Motor neuron (in vitro differentiated cells): ENCODE measurements at regions not wholly inside any gene's neighbourhood (a gene's known extent, or its start where the extent isn't known, plus 50 kb on each side); places are given as distances from the start of the nearest gene placed in this dataset.

Experiments used
- ATAC-seq, 8 experiments: fragments of 200-7000 bp; cut with Tn5 transposase; replicated peaks in 6 of 8; 2 replicates each; pipeline ENCODE4 v1.8.0; 2021; ENCODE audit warnings: mild to moderate bottlenecking in 8 of 8, moderate library complexity in 8 of 8
- H3K27ac ChIP-seq, 2 donors: fragments of 250-450 bp; sonication (Bioruptor Pico); 2 replicates each; pipeline ENCODE4 v1.9.0; 2021; ENCODE audit warnings: antibody characterized with exemption in 2 of 2, mild to moderate bottlenecking in 2 of 2, moderate library complexity in 1 of 2
- H3K4me1 ChIP-seq, 2 donors: fragments of 250-450 bp; sonication (Bioruptor Pico); replicated peaks in 1 of 2; 2 replicates each; pipeline ENCODE4 v1.6.1; 2021; ENCODE audit warnings: antibody characterized with exemption in 2 of 2, mild to moderate bottlenecking in 2 of 2, moderate library complexity in 1 of 2
- H3K4me3 ChIP-seq, 5 donors: fragments of 250-450 bp; sonication (Bioruptor Pico); 2 replicates each; pipeline ENCODE4 v1.9.0; 2021; ENCODE audit warnings: antibody characterized with exemption in 5 of 5, mild to moderate bottlenecking in 5 of 5, moderate library complexity in 4 of 5
- WGBS, 10 experiments: fragments of 450-650 bp; shearing (Covaris generic); methylation state at CpG; one replicate each; pipeline ENCODE4 v1.0.0; 2022; 5-methylcytosine and 5-hydroxymethylcytosine counted together
- in situ Hi-C, 9 experiments: fragments of 400-800 bp; cut with MboI; loops; one replicate each; pipeline ENCODE4 v1.15.0; 2021; ENCODE audit warnings: low sequenced_read_pairs in 9 of 9, low pct_unique_long_range_greater_than_20kb in 2 of 9; ENCODE audit not compliant: unreplicated experiment in 9 of 9

DNA sequence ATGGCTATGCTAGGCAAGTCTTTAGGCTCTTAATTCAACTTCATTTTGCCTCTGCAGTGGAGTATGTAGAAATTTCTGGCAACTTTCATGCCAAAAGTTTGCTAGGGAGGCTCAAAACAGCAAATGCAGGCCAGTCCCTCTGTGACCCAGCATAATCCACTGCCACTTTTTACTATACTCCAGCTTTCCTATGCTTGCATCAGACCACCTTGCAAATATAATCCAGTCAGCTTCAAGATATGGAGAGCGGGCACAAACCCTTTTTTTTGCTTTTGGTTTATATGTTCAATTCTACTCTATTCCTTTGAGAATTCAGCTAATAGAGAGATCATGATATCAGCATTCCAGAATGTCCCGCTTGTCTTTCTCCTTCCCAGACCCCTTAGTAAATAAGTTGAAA lies 192.0 kb upstream of the PABPC4L start:
- no peaks in the 10 kb centered on the region for H3K4me1 ChIP-seq
- no peak overlapping the region for H3K27ac ChIP-seq
- 20 to 100% (median 79%) methylated on average over 1 to 2 of the region's 2 CpGs; no CpG with 5 or more reads in 2 of the 10 experiments for WGBS, 10 experiments
- in situ Hi-C loops, result no loop called here
- H3K4me3 ChIP-seq, result no peak overlapping the region
- no peak for ATAC-seq

DNA sequence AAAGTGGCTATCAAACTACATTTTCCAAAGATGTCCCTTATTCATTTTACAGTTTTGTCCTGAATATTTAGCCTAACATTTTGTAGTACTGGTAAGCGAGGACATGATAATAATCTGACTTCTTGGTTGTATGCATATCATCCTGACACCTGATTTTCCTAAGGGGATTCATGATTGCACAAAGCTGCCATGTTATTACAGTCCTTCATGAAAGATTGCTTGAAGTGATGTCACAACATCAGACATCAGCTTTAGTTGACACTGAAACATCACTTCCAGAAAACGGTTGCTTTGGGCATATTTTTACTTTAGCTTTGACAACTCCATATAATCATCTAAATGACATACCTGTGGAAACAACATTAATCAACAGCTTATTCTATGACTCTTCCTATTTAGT lies 188.7 kb upstream of the PABPC4L start:
- in situ Hi-C loops, result no loop called here
- ATAC-seq, result peak in 4 of 8 experiments; percentile 37 to 61 (median 41)
- Histone ChIP-seq H3K4me3 (no peak overlapping the region), H3K4me1 (no peaks in the 10 kb centered on the region), H3K27ac (no peak overlapping the region)
- 0 to 93% (median 50%) methylated on average over 1 to 2 of the region's 2 CpGs for WGBS, 10 experiments

DNA sequence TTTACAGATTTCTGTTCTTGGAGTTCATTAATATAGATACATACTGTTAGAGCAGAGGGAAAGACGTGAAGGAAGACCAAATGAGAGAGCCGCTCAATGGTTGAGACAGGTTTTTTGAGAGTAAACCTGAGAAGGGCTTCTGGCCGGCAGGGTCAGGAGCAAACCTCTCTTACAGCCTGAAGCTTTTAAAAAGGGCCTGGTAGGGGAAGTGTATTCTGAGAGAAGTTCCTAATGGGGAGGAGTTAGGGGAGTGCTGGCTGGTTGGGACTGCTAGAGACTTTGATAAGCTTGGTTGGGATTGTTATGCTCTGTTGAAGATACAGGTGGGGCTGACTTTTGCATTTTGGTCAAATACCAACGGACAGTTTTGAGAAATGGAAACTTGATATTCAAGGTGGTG lies 186.8 kb upstream of the PABPC4L start:
- H3K27ac ChIP-seq, result no peak overlapping the region
- WGBS, 10 experiments, result 3 to 100% (median 60%) methylated on average over 1 to 4 of the region's 4 CpGs; no CpG with 5 or more reads in 1 of the 10 experiments
- in situ Hi-C loops, result no loop called here
- no peak overlapping the region for H3K4me3 ChIP-seq
- H3K4me1 ChIP-seq, result no peaks in the 10 kb centered on the region
- no peak for ATAC-seq

DNA sequence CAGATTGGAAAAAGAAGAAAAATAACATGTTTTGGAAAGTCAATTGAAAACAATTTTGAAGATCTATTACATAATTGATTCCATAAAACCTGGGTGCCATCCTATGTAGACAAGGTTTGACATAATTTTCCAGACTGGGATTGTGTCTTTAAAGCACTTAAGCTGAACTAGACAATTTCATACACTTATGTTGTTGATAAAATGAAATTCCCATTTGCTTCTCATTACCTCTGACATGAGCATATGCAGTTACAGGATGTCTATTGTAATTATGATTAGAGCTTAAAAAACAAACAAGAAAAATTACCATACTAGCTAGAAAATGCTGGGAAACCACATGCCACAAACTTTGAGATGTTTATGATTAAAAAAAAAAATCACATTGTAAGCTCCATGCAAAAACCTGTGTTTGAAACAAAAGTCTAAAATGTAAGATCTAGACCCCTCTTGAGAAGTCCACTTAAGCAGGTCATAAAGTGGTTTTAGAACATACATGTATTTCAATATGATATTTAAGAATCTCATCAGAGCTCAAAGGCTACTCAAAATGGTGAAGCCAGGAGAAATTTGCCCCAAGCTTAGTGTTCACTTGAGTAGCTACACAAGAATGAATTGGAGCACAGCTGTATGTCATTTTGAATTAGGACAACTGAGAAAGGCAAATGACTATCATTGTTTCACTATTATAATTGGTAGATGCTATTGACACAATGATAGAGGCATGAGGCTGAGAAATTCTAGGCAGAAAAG lies 181.1 kb upstream of the PABPC4L start:
- H3K27ac ChIP-seq, result no peak overlapping the region
- H3K4me3 ChIP-seq, result no peak overlapping the region
- in situ Hi-C loops, result no loop called here
- ATAC-seq, result no peak
- H3K4me1 ChIP-seq, result no peaks in the 10 kb centered on the region

DNA sequence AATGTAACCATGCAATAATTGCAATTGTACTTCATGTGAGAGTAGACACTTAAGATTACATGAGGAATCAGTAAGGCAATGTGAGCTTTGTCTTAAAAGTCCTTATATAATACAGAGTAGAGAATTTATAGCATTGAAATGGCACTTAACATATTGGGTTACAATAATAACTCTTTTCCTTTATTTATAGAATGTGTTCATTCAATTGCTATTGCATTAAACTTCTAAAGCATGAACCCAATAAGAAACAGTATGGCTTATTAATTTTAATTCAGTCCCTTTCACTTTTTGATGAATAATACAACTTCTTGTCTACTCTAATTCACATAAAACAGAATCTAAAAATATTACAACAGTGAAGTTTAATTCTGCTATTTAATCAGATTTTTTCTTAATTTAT lies 174.2 kb upstream of the PABPC4L start:
- Histone ChIP-seq H3K4me1 (no peaks in the 10 kb centered on the region), H3K27ac (no peak overlapping the region), H3K4me3 (no peak overlapping the region)
- ATAC-seq, result no peak
- in situ Hi-C loops, result no loop called here

DNA sequence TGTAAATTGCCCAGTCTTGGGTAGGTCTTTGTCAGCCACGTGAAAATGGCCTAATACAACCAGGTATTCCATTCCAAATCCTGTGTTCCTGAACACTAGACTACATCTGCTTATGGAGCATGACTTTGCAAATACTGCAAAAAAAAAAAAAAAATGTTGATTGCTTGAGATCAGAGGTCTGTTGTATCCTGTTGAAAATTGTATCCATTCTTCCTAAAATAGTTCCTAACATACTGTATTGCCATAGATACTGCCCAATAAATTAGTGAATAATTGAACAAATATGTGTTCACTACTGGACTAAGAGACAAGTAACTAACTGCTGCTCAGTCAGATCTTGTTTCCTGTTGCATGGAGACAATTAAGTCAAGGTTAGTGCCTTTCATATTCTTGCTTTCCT lies 164.3 kb upstream of the PABPC4L start:
- Histone ChIP-seq H3K4me3 (no peak overlapping the region), H3K27ac (no peak overlapping the region), H3K4me1 (no peaks in the 10 kb centered on the region)
- in situ Hi-C loops, result no loop called here
- 0 to 83% (median 60%) methylated on average over 1 of the region's 1 CpG; no CpG with 5 or more reads in 2 of the 10 experiments for WGBS, 10 experiments
- no peak for ATAC-seq

DNA sequence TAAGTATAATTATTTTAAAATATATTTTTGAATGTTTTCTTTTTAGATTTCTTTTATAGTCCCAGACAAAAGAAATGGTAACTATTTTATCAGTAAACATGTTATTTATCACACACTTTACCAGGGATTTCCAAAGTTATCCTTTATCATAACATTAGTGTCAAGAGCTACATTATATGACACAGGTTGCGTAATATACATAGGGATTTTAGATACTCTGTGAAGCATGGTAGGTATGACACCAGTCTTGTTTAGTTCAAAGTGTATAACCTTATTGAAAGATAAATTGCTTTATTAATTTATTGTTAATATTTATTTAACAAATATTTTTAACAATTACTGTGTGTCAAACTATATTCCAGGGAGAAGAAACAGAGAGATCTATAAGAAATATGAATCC lies 163.3 kb upstream of the PABPC4L start:
- Histone ChIP-seq H3K4me1 (no peaks in the 10 kb centered on the region), H3K27ac (no peak overlapping the region), H3K4me3 (no peak overlapping the region)
- WGBS, 10 experiments, result 0 to 100% (median 100%) methylated on average over 1 of the region's 1 CpG; no CpG with 5 or more reads in 1 of the 10 experiments
- in situ Hi-C loops, result no loop called here
- ATAC-seq, result no peak

DNA sequence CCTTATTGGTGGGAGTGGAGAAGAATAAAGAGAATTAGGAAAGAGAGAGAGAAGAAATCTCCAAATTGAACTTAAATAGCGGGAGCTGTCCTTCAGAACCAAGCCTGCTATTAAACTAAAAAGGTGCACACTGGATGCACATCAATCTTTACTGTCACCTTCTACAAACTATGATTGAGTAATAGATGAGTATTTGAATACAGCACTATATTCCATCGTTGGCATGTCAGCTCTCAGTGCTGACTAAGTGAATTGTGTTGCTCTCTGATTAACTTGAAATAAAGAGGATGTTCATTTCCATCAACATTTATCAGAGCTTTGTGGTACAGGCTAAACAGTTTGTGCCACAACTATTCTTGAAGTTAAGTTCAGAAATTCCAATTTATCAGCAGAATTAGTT lies 143.7 kb upstream of the PABPC4L start:
- no peaks in the 10 kb centered on the region for H3K4me1 ChIP-seq
- in situ Hi-C loops, result no loop called here
- 0 to 100% (median 76%) methylated on average over 1 to 2 of the region's 2 CpGs for WGBS, 10 experiments
- ATAC-seq, result no peak
- H3K4me3 ChIP-seq, result no peak overlapping the region
- H3K27ac ChIP-seq, result no peak overlapping the region

DNA sequence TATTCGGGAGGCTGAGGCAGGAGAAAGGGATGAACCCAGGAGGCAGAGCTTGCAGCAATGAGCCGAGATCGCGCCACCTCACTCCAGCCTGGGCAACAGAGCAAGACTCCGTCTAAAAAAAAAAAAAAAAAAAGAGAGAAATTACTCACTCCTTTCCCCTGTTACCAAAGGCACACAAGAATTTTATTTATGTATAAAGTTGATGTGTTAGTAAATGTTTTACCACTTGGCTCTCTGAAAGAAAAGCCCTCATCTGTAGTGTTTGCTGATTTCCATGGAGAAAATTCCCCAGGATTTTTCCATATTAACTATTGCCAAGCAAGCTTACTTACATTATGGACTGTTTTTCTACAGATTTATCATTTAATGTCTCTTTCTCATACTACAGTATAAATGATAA lies 142.1 kb upstream of the PABPC4L start:
- no peaks in the 10 kb centered on the region for H3K4me1 ChIP-seq
- no peak overlapping the region for H3K27ac ChIP-seq
- in situ Hi-C loops, result no loop called here
- WGBS, 10 experiments, result 87 to 100% (median 97%) methylated on average over 1 to 5 of the region's 5 CpGs; no CpG with 5 or more reads in 7 of the 10 experiments
- ATAC-seq, result no peak
- H3K4me3 ChIP-seq, result no peak overlapping the region

DNA sequence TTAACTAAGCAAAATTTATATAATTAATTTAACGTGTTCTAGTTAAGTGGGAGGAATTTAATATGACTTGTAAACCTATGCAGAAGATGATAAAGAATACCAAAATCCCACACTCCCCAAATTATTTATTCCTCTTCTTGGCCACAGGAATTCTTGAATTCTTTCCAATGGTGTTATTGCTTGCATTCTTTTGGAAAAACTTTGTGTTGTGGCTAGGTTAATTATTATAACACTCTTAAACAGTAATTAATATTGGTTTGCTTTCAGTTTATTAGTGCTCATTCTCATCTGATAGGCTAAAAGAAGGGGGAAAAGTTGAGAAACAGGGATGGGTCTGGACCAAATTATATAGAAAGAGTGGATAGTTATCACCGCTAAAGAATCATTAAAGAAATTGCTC lies 141.5 kb upstream of the PABPC4L start:
- 0 to 92% (median 22%) methylated on average over 1 to 2 of the region's 2 CpGs for WGBS, 10 experiments
- no peaks in the 10 kb centered on the region for H3K4me1 ChIP-seq
- ATAC-seq, result no peak
- H3K4me3 ChIP-seq, result no peak overlapping the region
- no peak overlapping the region for H3K27ac ChIP-seq
- in situ Hi-C loops, result no loop called here

DNA sequence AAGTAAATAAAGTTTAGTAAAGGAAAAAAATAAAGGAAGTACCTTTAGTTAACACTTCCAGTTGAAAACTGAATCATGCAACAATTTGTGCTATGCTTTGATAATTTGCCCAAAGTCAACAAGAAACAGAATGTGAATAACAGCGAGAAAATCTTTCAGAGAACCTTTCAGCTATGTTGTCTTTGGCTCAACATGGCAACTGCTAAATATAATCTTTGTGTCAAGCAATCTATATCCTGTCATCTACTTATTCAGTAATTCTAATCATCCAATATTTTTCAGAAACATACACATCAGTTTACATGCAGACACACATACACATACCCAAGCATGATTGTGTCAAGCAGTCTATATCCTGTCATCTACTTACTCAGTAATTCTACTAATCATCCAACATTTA lies 136.0 kb upstream of the PABPC4L start:
- WGBS, 10 experiments, result 0 to 100% (median 62%) methylated on average over 1 of the region's 1 CpG
- ATAC-seq, result no peak
- Histone ChIP-seq H3K4me1 (no peaks in the 10 kb centered on the region), H3K27ac (no peak overlapping the region), H3K4me3 (no peak overlapping the region)
- in situ Hi-C loops, result no loop called here

DNA sequence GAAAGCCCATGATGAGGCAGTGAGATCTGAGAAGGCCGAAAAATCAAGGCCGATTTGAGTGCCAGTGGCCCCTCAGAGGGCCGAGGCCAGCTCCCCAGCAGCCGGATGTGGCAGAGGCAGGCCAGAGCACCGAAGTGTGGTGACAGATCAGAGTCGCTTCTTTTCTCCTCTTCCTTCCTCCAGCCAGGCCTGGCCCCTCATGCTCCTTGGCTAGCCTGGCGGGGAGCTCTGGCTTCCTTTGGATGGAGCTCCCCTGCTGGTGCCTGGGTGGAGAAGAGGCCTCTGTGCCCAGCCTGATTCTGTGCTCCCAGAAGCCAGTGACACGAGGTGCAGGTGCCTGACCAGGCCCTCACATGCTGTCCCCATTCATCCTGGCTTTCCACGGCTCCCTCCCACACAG lies 127.2 kb upstream of the PABPC4L start:
- in situ Hi-C loops, result no loop called here
- Histone ChIP-seq H3K4me1 (no peaks in the 10 kb centered on the region), H3K27ac (no peak overlapping the region), H3K4me3 (no peak overlapping the region)
- WGBS, 10 experiments, result 20 to 100% (median 80%) methylated on average over 1 to 5 of the region's 9 CpGs; no CpG with 5 or more reads in 3 of the 10 experiments
- no peak for ATAC-seq

DNA sequence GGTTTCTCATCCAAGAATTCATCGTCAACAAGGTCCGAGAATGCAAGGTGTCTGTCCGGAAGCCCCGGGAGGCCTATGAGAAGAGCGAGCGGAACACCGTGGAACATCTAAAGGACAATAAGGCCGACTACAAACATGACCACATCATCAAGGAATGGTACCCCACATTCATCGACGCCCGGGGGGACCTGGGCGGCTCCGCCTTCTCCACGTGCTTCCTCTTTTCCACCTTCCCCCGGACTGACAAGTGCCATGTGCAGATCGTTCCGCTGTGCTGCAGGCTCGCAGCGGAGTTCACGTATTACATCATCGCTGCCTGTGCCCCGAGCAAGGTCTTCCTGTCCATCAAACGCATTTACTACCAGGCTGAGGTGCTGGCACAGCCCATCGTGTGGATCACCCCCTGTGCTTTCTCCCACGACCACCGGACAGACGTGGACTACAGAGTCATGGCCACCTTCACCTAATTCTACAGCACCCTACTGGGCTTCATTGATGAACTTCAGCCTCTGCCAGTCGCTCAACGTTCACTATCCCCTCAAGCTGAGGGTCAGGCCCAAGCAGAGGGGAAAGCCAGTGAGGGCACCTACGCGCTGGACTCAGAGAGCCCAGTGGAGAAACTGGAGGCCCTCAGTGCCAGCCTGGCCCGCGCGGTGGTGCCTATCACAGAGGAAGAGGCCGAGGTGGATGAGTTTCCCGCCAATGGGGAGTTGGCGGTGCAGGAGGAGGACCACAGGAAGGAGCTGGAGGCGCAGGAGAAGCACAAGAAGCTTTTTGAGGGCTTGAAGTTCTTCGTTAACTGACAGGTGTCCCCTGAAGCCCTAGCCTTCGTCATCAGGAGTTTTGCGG lies 125.9 kb upstream of the PABPC4L start:
- WGBS, 10 experiments, result 89 to 100% (median 94%) methylated on average over 1 to 21 of the region's 41 CpGs; no CpG with 5 or more reads in 5 of the 10 experiments
- in situ Hi-C loops, result no loop called here
- no peak for ATAC-seq
- Histone ChIP-seq H3K4me3 (no peak overlapping the region), H3K27ac (no peak overlapping the region), H3K4me1 (no peaks in the 10 kb centered on the region)

DNA sequence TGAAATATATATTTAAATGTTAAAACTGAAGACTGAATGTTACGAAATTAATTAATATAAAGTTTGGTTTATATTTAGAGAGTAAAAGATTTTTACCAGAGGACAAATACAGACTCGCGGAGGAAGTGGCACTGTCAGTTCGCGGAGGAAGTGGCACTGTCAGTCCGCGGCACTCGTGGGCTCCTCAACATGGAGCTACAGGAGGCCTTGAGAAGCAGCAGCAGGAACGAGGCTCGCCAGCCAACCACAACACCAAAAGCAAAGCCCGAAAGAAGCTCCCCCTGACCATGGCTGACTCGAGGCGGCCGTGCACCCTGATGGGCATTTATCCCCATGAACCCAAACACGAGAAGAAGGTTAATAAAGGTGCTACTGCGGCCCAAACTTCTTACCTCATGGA lies 125.3 kb upstream of the PABPC4L start:
- no peaks in the 10 kb centered on the region for H3K4me1 ChIP-seq
- ATAC-seq, result no peak
- 0 to 97% (median 88%) methylated on average over 1 to 15 of the region's 16 CpGs for WGBS, 10 experiments
- no peak overlapping the region for H3K4me3 ChIP-seq
- in situ Hi-C loops, result no loop called here
- no peak overlapping the region for H3K27ac ChIP-seq
